GM19438 (cell line): ENCODE measurements at regions not wholly inside any gene's neighbourhood (a gene's known extent, or its start where the extent isn't known, plus 50 kb on each side); places are given as distances from the start of the nearest gene placed in this dataset.
"Not testable (repeated sequence)": the region's sequence is repeated elsewhere in the genome, so short reads cannot be mapped to it uniquely, and the experiment has no call there.

Experiments used
- ATAC-seq: cut with Tn5 transposase; IDR thresholded peaks from one replicate; pipeline ENCODE4 v1.9.1; 2021; ENCODE audit warnings: low read depth; ENCODE audit not compliant: unreplicated experiment

DNA sequence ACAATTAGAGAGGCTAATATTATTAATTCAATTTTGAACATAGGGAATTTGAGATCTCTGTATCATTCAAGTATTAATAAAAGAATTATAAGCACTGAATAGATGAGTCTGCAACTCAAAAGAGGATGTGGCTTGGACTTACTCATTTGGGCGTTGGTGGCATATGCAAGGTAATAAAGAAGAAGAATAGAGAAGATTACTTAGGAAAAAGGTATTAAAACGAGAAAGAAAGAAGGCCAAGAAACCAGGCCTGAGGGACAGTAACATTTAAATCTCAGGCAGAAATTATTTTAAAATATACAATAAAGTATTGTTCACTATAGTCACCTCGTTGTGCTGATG lies 383.0 kb upstream of the INTU start:
- ATAC-seq, result no peak

DNA sequence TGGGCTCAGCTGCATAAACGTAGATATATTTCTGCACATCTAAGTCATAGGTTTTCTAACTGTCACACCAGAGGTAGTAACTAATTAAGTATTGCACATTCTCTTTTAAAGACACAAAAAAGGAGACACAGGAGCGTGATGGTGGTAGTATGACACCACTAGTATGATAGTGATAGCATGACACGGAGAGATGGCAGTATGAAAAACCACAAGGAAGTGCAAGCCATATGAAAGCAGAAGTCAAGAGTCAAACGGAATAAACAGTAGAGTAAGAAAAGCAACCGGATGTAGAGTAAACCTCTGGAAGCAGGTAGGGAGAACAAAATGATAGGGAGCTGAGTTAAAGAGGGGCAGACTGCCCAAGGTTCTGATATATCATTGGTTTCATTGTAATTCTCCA lies 382.2 kb upstream of the INTU start:
- ATAC-seq, result no peak

DNA sequence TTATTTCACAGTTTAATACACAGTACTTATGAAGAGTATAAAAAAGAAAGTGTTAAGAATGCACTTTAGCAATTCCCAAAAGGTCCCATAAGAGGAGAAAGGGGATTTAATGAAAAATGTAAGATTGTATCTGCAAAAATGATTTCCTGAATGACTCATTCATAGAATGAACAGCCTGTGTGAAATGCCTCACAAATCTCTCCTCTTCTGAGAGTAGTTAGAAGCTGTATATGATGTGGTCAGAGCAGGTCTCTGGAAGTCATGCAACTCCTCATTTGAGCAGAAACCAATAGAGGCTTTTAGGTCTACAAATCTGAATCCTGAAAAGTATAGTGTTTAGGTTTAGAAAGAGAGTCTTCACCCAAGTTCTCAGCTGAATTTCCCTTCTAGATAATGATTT lies 381.3 kb upstream of the INTU start:
- ATAC-seq, result no peak

DNA sequence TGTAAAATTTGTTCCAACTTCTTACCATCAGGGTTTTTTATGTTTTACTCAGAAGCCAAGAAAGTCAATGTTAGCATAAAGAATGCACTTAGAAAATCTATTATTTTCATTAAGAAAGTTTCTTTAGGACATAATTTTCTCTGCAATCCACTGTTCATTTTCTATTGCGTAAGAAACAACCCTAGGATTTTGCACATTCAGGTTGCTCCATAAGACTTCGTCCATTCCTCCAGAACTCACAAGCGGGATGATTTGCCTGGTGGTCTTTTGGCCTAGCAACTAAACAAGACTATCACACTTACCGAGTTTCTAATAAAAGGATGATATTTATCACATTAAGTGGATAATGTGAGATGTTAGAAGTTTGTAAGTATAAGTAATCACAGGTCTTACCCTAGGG lies 376.3 kb upstream of the INTU start:
- ATAC-seq, result no peak

DNA sequence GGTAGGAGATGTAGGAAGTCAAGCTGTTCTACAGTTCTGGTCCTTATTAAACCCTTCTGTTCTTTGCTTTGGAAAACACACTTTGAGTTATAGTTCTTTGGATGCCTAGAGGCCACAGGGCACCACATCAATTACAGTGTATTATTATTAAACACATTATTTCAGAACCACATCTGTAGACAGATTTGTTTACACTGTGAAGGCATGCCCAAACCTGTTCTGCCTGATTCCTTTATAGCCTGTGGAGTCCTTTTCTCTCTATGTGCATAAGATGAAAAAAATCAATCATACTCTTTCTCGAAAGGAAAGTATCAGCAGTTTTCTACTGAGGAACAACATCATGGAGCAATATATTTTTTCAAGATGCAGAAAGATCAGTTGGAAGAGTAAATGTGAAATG lies 371.3 kb upstream of the INTU start:
- no peak for ATAC-seq

DNA sequence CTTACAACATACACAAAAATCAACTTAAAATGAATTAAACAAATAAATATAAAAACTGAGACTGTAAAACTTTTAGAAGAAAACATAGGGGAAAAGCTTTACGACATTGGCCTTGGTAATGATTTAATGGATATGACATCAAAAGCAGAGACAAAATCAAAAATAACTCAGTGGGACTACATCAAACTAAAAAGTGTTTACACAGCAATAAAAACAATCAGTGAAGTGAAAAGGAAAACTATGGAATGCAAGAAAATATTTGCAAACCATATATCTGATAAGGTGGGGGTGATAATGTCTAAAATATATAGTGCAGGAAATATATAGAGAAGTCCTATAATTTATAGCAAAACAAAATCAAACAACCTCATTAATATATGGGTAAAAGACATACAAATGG lies 364.4 kb upstream of the INTU start:
- ATAC-seq, result no peak

DNA sequence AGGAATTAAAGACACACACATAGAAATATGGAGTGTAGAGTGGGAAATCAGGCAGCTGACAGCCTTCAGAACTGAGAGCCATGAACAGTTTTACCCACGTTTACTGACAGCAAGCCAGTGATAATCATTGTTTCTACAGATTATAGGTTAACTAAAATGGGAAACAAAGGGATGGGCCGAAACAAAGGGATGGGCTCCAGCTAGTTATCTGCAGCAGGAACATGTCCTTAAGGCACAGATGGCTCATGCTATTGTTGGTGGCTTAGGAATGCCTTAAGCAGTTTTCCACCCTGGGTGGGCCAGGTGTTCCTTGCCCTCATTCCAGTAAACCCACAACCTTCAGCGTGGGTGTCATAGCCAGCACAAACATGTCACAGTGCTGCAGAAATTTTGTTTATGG lies 355.7 kb upstream of the INTU start:
- ATAC-seq, result not testable (repeated sequence)

DNA sequence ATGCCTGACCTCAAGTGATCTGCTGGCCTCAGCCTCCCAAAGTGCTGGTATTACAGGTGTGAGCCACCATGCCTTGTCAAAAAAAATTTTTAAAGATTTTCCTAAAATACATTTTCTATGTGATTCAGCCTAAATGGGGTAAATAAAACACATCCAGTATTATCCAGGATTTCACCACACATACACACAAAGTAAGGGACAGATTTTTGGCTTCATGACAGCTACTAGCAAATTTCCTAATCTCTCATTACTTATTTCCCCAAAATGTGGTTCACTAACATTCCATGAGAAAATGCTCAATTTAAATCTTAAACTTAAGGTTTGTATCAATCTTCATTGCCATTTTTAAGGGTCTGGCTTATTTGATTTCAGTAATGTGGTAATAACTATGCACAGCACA lies 348.5 kb upstream of the INTU start:
- no peak for ATAC-seq

DNA sequence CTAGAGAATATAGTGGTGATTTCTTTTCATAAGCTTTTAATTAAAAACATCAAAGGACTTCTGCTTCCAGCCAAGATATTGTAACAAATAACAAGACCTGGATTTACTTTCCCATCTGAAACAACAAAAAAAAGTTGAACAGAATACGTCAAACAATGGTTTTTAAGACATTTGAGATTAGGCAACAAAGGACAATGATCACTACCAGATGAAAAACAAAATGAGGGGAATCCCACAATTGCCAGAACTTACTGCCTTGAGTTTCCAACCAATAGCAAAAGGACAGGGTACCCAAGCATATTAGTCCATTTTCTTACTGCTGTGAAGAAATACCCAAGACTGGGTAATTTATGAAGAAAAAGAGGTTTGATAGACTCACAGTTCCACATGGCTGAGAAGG lies 341.4 kb upstream of the INTU start:
- ATAC-seq, result no peak

DNA sequence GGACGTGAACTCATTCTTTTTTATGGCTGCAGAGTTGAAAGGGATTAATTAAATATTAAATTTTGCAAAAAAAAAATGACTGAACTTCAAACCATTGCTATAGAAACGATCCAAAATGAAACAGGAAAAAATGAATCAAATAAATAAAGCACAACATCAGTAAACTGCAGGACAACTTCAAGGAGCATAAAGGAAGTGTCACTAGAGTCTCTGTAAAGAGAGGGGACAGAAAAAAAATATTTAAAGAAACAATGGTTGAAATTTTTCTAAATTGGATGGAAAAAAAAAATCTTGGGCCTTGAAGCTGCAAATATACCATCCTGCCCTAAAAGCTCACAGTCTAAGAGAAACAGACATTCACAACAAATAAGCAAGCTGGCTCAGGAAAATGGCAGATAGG lies 339.3 kb upstream of the INTU start:
- ATAC-seq, result no peak

DNA sequence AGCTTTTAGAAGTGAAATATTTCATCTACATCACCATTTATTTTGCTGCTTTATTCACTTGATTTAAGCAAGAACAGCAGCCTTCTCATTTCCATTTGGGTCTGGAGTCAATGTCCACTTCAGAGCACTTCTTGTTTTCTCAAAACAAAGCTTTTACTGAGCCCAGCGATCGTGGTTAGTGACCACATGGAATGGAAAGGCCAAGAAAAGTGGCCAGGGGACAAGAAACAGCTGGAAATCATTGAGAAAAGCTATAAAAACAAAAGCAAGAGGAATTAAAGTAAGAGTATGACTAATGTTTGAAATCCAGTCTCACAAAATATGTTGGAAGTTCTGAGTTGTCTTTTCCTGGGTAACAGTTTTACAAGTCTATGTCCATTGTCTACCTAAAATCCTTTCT lies 328.4 kb upstream of the INTU start:
- ATAC-seq, result no peak

DNA sequence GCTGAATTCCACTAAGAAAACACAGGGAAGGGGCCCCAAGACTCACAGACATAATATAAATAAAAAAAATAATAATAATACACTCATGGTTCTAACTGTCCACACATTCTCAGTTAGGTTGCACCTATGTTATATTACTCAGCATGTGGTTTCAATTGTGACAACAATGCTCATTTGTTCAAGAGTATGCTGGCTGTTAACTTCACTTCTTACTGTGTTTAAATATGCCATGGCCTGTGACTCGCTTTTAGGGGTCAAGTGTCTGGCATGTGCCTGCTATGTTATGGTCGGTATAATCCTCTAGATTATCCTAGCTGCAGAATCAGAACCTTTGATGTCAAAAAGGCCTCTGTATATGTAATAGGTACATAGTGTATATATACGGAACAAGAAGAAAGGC lies 324.8 kb upstream of the INTU start:
- no peak for ATAC-seq

DNA sequence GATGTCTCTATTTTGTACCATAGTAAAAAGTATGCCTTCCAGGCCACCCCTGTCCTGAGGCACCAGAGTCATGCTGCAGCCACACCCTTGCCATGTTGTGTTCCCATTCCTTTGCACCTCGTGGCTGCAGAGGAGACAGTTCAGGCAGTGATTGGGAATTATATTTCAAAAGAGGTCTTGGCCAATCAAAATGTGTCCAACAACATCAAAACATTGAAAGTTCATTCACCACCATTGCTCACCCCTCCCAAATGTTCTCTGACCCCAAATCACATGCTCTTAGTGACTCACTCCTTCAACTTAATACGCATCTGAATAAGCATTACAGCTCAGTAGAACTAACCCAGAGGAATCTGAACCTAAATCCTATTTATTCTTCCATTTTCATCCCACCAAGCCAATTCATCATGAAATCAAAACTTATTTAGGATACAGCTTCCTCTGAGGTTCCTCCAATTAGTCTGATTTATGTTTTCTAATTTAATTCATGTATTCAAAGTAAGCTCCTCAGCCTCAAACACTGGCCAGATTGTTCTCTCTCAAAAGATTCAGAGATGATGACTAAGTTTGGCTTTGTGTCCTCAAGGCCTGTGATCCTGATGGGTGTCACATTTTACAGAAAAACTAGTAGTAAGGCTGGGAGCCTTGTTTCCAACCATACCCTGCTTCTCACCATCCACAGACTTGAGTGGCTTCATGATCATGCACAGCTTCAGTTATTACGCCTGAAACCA lies 323.2 kb upstream of the INTU start:
- ATAC-seq, result no peak

DNA sequence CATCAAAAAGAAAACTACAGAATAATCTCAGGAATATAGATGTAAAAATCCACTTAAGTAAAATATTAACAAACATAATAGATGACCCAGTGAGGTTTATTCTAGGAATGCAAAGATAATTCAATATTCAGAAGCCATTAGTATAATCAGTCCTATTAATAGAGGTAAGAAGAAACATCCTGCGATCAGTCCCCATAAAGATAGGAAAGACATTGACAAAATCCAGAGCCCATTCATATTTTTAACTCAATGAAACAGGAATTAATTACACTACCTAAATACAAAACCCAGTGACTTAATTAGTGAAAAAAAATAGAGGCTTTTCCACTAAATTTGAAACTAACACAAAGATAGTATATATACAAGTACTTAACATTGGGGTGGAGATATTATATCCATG lies 321.4 kb upstream of the INTU start:
- ATAC-seq, result no peak

DNA sequence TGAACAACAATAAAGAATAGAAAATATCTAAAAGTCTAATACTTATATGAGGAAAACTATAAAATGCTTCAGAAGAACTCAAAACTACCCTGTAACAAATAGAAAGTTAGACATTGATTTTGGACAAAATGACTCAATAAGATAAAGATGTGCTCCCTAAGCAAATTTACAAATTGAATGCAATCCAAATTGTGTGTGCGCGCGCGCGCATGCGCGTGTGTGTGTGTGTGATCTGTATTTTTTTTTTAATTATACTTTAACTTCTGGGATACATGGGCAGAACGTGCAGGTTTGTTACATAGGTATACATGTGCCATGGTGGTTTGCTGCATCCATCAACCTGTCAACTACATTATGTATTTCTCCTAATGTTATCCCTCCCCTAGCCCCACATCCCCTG lies 320.8 kb upstream of the INTU start:
- no peak for ATAC-seq

DNA sequence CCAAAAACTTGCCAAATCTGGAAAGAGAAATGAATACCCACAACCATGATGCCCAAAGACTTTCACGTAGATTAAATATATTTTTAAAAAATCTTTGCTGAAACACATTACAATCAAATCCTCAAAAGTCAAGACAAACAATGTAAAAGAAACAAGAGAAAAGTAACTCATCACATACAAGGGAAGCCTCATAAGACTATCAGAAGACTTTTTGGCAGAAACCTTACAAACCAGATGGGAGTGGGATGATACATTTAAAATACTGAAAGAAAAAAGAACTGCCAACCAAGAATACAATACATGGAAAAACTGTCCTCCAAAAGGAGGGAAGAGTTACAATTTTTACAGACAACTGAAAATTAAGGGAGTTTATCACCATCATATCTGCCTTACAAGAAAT lies 319.0 kb upstream of the INTU start:
- no peak for ATAC-seq

DNA sequence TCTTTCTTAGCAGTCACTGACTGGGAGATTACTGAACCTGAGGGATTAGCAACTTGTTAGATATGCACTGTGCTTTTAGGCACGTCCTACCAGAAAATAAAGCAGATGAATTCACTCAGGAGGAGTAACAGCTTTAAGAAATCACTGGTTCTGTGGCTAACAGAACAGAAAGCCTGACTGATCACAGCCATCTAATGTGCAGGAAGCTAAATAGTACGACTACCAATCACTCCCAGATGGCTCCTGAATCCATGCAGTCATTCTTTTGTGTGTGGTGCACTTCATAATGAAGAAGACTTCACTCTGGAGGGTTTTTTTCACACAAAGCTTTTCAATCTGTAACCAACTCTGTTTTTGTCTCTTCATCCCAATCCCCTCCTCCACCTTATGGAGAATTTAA lies 305.3 kb upstream of the INTU start:
- ATAC-seq, result no peak

DNA sequence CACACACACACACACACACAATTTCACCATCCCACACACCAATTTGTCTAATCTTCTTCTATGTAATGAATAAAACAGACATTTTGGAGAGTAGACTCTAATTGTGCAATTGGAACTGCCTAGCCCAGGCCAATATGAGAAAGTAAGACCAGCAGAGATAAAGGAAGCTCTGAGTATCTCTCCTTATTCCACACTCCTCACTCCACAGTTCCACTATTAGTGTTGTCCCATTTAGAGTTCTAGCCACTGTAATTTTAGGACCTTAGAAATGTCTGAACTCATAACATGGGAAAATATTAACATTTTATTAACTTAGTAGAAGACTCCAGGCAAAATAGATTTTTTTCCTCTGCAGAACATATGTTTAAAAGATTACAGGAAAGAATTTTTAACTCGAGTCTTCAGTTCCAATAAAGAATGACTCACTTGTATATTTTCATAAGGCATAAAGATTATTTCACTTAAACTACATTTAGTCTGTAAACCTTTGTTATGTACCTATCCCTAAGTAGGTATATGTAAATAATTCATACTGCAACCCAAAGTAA lies 297.6 kb upstream of the INTU start:
- no peak for ATAC-seq

DNA sequence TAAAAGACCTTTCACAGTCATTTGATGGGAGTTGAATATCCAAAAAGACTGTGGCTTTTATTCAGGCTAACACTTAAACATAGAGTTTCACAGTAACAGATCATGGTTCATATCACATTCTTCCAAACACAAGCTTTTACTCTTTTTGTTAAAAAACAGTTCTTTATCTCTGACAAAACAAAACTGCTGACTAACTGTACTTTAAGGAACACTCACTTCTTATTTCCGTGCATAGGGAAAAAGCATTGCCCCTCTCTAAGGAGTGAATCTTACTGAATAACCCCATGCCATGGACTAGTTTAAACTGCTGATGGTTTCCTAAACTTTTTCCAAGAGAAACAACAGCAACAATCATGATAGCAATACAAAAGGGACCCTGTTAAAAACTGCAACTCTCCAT lies 297.0 kb upstream of the INTU start:
- no peak for ATAC-seq

DNA sequence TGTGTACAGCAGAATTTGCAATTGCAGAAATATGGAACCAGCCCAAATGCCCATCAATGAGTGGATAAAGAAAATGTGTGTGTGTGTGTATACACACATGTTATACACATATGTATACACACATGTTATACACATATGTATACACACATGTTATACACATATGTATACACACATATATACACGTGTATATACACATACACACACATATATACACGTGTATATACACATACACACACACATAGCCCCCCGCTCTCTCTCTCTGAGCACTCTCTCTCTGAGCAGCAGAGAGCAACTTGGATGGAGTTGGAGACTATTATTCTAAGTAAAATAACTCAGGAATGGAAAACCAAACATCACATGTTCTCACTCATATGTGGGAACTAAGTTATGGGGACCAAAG lies 289.6 kb upstream of the INTU start:
- ATAC-seq, result not testable (repeated sequence)

DNA sequence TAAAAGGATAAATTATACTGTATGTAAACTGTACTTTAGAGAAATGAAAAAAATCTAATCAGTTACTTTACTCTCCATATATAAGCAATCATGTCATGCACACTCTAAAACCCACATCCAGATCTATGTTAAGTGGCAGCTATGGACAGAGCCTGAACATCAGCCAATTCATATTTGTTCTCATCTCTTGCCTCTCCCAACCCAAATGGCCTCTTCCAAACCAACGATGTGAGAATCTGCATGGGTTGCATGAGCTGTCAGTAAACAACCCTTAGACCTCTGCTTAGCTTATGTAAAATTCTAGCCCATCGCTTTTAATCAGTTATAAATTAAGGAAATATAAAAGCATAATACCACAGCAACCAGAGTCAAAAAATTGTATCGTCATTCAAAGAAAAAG lies 288.7 kb upstream of the INTU start:
- no peak for ATAC-seq

DNA sequence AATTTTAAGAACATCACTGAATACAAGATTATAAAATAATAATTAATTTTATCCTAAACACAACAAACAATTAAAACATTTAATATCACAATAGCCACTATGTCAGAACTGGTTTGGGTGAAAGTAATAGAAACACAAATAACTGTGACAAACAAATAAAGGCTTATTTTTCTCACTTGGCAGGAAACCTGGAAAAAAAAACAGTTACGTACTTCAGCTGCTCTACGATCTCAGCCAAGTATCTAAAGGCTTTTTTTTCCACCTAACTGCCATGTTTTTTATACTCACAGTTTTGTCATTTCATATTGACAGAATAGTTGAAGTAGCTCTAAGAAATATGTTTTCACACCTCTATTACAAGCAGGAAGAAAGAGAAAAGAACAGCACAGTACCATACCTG lies 284.8 kb upstream of the INTU start:
- no peak for ATAC-seq
